GM18873 (cell line): ENCODE measurements at regions not wholly inside any gene's neighbourhood (a gene's known extent, or its start where the extent isn't known, plus 50 kb on each side); places are given as distances from the start of the nearest gene placed in this dataset.
A peak's percentile ranks its signal among the peaks of the same experiment; 100 is the strongest.
"Not testable (repeated sequence)": the region's sequence is repeated elsewhere in the genome, so short reads cannot be mapped to it uniquely, and the experiment has no call there.

Source experiments
- ATAC-seq: cut with Tn5 transposase; IDR thresholded peaks from one replicate; pipeline ENCODE4 v1.9.1; 2021; ENCODE audit warnings: mild to moderate bottlenecking, moderate library complexity, moderate number of reproducible peaks; ENCODE audit not compliant: unreplicated experiment, low FRiP score

DNA sequence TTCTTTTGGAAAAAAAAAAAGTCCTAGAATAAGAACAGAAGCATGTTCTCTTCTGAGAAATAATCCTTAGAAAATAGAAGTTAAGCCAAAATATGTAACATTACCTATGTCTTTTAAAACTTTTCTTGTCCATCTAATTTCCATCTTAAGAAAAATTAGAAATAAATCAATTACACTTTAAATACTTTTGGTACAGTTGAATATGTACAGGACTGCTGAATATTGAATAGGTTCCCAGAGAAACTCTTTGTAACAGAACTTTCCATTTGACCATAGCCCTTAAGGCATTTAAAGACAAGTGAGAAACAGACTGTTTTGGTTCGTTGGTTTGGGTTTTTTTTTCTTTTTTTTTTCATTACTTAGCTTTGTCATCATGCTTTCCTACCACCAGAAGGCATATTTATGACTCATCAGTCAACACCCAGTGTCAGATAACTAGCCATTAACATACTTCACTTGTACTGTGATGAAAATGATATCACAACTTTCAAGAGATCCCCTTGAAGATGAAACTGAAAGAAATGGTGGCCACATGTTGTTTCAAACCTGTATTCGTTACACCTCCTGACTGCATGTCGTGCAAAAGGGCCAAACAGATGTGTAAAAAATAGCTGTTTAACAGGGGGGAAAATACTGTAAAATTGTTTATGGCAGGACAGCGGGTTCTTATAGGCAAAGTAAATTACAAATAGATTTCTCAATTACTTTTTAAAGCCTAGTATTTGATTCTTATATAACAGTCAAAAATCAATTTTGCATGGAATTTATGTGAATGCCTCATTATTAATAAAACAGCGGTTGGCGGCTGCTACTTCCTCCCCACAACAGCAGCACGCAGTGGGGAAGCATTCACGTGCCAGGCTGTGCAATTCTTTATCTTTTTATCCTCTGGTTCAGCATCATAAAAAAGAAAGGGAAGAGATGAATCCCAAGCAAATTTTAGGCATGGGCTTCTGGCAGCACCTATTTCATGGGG is 280.7 kb upstream of the HNRNPA3 start:
- peak; percentile 98 for ATAC-seq

DNA sequence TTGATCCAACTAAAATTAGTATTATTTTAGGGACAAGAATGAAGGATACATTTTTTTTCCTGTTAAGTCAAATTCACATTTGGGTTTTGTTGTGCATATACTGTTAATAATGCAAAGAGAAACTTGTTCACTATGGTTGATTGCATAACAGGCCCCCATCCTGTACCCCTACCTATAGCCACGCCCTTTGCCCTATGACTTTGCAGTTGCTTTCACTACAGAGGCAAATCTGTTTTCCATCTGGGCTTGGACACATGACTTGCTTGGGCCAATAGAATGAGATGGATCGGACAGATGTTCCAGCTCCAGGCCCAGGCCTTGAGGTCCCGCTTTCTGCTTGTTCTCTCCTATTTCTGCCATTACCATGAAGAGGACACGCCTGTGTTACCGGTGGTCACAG is 278.5 kb upstream of the HNRNPA3 start:
- no peak for ATAC-seq

DNA sequence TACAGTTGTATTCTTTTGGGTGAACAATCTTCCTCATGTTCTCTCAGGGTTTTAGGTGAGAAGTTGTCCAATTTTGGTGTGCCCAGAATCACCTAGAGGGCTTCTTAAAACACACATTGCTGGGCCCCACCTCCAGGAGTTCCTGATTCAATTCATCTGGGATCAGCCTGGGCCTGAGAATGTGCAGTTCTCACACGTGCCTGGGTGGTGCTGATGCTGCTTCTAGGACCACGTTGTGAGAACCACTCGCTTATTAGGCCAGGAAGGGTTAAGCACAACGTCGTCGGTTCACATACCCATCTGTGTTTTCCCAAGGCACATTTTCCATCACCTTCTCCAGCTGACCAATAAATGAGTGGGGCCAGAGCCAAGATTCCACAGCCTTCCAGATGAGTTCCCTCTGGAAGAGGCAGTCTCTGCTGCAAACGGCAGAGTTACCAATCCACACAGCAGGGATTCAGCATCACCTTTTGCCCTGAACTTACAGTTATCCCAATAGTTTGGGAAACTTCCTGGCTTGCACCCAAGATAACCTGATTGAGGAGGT is 277.7 kb upstream of the HNRNPA3 start:
- ATAC-seq, result no peak

DNA sequence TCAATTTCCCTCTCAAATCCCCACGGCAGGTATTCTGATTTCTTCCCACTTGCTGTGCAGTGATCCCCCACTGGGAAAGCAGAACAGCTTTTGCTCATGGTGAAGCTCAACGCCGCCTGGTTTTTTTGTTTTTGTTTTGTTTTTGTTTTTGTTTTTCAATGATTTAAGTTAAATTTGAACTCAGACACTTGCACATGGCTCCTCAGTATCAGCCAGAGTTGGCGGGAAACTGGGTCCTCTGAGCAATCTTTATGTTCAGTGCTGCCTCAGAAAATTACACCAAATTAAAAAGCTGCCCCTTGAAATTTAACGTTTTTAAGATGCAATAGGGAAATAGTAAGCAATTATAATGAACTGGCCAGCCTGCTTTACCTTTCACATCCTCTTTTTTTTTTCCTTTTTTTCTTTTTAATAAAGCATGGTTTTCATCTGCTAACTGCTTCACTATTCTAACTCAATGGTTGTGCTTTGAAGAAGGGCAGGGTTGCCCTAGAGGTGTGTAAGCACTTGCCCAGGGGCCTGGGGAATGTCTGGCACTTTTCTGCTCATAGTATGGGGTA is 277.0 kb upstream of the HNRNPA3 start:
- ATAC-seq, result no peak

GRCh38 chr2:176936410-176936809 is 276.2 kb upstream of the HNRNPA3 start:
- ATAC-seq, result no peak

GRCh38 chr2:176944998-176945397 is 267.6 kb upstream of the HNRNPA3 start:
- ATAC-seq, result no peak

DNA sequence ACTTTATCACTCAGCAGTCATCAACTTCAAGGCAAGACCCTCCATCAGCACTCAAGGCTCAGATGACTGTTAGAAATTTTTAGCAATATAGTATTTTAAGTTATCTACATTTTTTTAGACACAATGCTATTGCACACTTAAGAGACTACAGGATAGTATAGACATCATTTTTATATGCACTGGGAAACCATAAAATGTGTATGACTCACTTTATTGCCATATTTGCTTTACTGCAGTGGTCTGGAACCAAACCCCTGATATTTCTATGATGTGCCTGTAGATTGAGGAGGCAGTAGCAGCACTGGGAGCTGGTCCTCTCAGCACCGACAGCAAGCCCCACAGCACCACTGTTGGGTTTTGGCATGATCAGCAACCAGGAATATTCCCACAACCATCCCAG is 264.8 kb upstream of the HNRNPA3 start:
- no peak for ATAC-seq

DNA sequence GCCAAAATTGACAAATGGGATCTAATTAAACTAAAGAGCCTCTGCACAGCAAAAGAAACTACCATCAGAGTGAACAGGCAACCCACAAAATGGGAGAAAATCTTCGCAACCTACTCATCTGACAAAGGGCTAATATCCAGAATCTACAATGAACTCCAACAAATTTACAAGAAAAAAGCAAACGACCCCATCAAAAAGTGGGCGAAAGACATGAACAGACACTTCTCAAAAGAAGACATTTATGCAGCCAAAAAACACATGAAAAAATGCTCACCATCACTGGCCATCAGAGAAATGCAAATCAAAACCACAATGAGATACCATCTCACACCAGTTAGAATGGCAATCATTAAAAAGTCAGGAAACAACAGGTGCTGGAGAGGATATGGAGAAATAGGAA is 261.4 kb upstream of the HNRNPA3 start:
- not testable (repeated sequence) for ATAC-seq

DNA sequence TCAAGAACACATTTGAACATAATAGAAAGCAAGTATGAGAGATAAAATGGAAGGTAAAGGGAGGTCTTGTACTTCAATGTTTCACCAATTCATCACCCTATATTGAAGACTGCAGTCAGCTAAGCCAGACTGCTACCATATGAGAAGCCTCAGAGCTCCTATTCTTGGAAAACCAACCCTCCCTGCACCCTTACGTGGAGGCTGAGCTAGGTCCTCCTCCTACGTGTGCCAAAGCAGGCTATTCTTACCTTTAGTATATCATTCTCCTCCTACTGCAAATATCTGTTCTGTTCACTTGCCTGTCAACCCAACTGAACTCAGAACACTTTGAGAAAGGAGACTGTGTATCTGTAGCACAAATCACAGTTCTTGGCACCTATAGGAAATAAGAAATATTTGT is 255.8 kb upstream of the HNRNPA3 start:
- no peak for ATAC-seq

DNA sequence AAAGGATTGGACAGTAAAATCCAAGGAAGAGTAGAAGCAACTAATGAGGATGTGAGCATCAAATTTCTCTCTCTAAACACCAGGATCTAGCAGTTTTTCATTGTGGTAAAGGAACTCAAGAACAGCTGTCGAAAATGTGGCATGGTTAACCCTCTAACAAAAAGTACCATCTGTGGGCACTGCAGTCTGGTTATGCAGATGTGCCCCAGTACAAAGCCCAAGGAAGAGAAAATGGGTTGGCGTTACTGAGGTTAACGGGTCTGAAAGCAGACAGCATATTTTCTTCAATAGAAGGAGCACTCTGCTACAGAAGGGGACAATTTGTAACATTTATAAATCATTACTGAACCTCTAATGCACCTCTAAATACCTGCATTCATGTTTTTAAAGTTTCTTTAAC is 253.0 kb upstream of the HNRNPA3 start:
- no peak for ATAC-seq

DNA sequence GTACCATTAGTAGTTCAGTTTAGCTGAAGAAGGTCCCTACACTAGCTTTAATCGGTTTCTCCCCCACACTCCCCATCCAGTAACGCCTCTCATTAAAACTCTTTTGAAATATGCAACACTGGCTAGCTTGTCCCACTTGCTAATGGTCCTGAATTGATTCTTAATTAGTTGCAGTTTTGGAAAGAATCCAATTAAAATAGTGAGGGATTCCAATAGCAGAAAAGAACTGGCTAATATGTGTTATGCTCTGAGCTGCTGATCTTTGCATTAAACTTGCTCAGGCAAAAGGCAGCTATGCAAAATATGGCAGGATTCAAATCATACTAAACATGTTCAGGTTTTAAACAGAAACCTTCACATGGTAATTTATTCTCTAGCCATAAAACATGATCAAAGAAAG is 252.5 kb upstream of the HNRNPA3 start:
- no peak for ATAC-seq

DNA sequence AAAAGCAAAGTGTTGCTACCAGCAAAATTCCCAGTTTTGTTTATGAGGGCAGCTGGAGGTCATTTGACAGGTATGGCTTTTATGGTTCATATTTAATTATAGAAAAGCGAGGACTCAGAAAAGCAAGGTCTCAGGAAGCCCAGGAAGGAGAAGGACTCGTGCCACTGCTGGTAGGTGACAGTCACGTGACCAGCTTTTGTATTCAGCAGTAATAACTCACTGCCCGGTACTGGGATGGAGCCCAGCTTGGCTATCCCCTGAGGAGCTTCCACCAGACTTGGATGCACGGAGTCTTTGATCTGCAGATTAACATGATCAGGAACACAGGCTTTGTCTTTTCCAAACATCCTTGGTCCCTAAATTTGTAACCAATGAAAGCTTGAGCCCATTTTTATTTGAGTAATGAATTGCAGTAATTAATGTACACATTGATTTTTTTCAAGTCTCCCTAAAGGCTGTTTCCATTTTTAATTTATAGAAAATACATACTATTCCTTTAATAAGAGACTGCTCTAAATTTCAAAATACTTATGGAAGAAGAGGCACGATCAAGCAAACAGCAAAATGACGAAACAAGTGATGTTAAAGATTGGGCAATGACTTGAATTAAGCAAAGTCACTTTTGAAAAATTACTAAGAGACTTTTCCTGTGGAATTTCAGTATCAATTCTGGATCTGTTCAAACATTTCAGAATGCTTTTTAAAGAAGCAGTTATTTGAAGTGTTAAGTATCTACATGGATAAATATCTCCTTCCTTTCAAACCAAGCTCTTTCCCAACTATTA is 251.7 kb upstream of the HNRNPA3 start:
- ATAC-seq, result no peak

DNA sequence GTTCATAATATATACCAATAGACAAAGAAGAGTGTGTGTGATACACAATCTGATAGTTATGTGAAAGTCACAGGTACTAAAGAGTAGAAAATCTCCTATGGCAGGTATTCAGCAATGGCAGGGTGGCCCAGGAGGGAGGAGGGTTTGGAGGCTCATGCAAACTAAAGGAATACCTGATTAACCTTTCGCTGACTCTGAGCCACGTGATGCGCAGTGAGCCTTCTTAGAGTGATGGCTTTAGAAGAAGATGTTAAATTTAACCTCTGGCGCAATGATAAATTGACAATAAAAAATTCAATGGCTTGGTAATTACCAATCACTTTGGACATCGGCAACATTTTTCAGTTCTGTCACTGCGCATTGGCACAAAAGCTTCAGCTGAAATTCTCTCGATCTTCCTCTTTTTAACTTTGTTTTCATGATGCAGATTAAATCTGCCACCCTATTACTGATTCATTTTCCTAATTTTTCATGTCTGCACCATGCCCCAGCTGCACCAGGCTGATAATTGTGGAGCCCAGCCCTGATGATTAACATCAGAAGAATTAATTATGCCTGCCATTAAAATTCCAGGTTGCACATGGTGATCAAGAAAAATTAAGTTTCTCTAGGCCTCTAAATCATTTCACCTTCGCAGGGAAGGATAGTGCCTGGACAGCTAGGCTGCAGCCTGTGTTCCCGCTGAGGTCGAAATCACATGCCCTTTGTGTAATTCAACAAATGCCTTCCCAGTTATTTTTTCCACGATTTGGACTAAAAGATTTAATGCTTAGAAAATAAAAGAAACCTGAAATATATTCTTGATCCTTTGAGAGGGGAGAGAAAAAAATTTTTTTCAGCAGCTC is 250.6 kb upstream of the HNRNPA3 start:
- ATAC-seq, result no peak

- no peak for ATAC-seq
These were observed 248.9 kb upstream of the HNRNPA3 start for GRCh38 chr2:176963568-176964287.

DNA sequence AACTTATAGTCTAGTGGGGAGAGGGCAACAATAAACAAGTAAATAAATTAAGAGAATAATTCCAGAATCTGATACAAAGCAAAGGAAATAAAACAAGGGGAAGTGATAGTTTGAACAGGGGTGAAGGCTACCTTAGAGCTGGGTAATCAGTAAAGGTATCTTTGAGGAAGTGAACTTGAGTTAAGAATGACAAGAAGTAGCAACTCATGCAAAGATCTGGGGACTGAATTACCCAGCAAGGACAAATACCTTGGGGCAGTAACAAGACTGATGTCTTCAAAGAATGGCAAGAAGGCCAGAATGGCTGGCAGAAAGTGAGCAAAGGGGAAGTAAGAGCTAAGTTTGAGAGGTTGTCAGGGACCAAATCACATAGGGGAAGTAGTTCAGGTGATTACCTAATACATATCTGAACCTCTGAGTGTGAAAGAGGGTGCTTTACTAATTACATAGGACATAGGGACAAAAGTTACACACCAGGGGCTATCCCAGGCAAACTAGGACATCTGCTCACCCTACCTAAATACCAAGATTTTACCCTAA is 244.6 kb upstream of the HNRNPA3 start:
- no peak for ATAC-seq

DNA sequence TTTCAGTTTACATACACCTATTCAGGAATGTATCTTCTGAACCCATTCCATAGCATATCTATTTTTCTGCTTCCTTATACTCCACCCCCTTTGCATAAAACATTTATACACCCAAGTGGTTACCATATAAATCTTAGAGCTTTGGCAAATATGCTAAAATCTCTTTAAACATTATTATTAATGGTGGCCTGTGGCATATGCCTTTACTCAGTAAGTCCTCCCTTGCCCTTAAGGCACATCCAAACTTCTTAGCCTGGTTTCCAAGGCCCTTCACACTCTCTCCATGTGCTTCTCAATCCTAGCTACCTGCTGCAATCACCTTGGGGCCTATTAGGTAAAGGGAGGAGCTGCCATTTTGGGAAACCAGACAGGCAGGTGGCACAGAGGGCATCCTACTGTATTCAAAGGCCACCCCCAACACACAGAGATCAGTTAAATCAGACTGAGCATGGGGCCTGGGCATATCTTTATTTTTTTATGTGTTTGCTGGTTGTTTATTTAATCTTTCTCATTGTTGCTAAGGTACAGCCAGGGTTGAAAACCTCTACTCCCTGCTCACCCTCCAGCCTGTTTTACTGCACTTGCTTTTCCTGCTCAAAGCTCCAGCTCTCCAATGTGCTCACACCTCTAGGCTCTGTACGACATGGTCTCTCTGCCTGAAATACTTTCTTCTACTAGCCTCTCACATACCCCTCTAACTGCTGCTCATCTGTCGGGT is 242.8 kb upstream of the HNRNPA3 start:
- ATAC-seq, result no peak

- ATAC-seq, result no peak
These were observed 235.6 kb upstream of the HNRNPA3 start for GRCh38 chr2:176976736-176977685.
